Keratinocyte (primary cell): ENCODE measurements at regions not wholly inside any gene's neighbourhood (a gene's known extent, or its start where the extent isn't known, plus 50 kb on each side); places are given as distances from the start of the nearest gene placed in this dataset.
"Not testable (repeated sequence)": the region's sequence is repeated elsewhere in the genome, so short reads cannot be mapped to it uniquely, and the experiment has no call there.

ENCODE experiments used
- CTCF ChIP-seq, 3 experiments: IDR thresholded peaks in 1 of 3; conservative IDR thresholded peaks in 1 of 3; optimal IDR thresholded peaks in 1 of 3; 2 replicates in 2 of 3; 3 replicates in 1 of 3; pipeline versions ENCODE3 to v1.5.1; 2011; ENCODE audit warnings: low read length in 3 of 3, mild to moderate bottlenecking in 3 of 3, moderate library complexity in 2 of 3, control low read depth in 1 of 3, inconsistent platforms in 1 of 3; ENCODE audit not compliant: insufficient read depth in 2 of 3; ENCODE audit errors: extremely low read depth in 1 of 3
- EZH2 ChIP-seq: IDR thresholded peaks from one replicate; pipeline ENCODE4 v1.6.1; 2012; ENCODE audit warnings: inconsistent platforms, mild to moderate bottlenecking, low read length, moderate library complexity

GRCh38 chr2:175840765-175841164 lies 161.3 kb downstream of the LNPK start:
- TF ChIP-seq CTCF (optimal IDR thresholded peaks at IDR 0.05 in 1 of 3, IDR thresholded peaks at IDR 0.05 in 1 of 3, conservative IDR thresholded peaks at IDR 0.05 in 1 of 3; ENCODE audit: extremely low read depth in 1 of 3, insufficient read depth in 2 of 3, low read length in 3 of 3); EZH2: not testable (repeated sequence)
